SK-N-SH (cell line): ENCODE measurements at regions not wholly inside any gene's neighbourhood (a gene's known extent, or its start where the extent isn't known, plus 50 kb on each side); places are given as distances from the start of the nearest gene placed in this dataset.

Experiments
- CHD2 ChIP-seq: fragments of 150-350 bp; IDR thresholded peaks from 2 replicates; pipeline ENCODE4 v1.6.1; 2018; ENCODE audit warnings: low read length; ENCODE audit not compliant: partially characterized antibody
- CTCF ChIP-seq: fragments of 200-600 bp; sonication (generic); IDR thresholded peaks from 2 replicates; pipeline ENCODE4 v1.6.1; 2017; ENCODE audit warnings: antibody characterized with exemption, mild to moderate bottlenecking, moderate library complexity
- EP300 ChIP-seq, 2 experiments: IDR thresholded peaks; 2 replicates each; pipeline versions ENCODE4 v1.4.0 to v1.6.1; 2012; ENCODE audit warnings: borderline replicate concordance in 1 of 2, low read depth in 1 of 2, low read length in 1 of 2
- FOXM1 ChIP-seq: IDR thresholded peaks from 2 replicates; pipeline ENCODE4 v1.4.0; 2012; ENCODE audit warnings: low read depth, mild to moderate bottlenecking
- GATA2 ChIP-seq: sonication (generic); formaldehyde crosslinking; IDR thresholded peaks from 2 replicates; pipeline ENCODE4 v1.5.0; 2020; ENCODE audit warnings: mild to moderate bottlenecking, missing genetic modification reagents
- JUND ChIP-seq: IDR thresholded peaks from 2 replicates; pipeline ENCODE4 v1.4.0; 2012
- MAX ChIP-seq: IDR thresholded peaks from 2 replicates; pipeline ENCODE4 v1.4.0; 2012; ENCODE audit warnings: low read depth
- MEF2A ChIP-seq: IDR thresholded peaks from 2 replicates; pipeline ENCODE4 v1.4.0; 2012; ENCODE audit warnings: low read depth, borderline replicate concordance
- POLR2AphosphoS5 ChIP-seq: IDR thresholded peaks from 2 replicates; pipeline ENCODE4 v1.6.1; 2012; ENCODE audit warnings: low read depth, low read length
- RAD21 ChIP-seq: IDR thresholded peaks from 2 replicates; pipeline ENCODE4 v1.6.1; 2012; ENCODE audit warnings: mild to moderate bottlenecking, low read length
- REST ChIP-seq: IDR thresholded peaks from 2 replicates; pipeline ENCODE4 v1.6.1; 2012; ENCODE audit warnings: mild to moderate bottlenecking, low read depth, low read length, moderate library complexity
- SIN3A ChIP-seq: IDR thresholded peaks from 2 replicates; pipeline ENCODE4 v1.6.1; 2012; ENCODE audit warnings: low read depth, mild to moderate bottlenecking, low read length, moderate library complexity, borderline replicate concordance
- USF1 ChIP-seq: IDR thresholded peaks from 2 replicates; pipeline ENCODE4 v1.4.0; 2012; ENCODE audit warnings: low read depth, borderline replicate concordance
- USF2 ChIP-seq: fragments of 150-350 bp; IDR thresholded peaks from 2 replicates; pipeline ENCODE4 v1.6.1; 2017; ENCODE audit warnings: antibody characterized with exemption, low read length, low read depth, borderline replicate concordance

- TF ChIP-seq CTCF = no peak
- no peak for TF ChIP-seq REST
- TF ChIP-seq USF1 = no peak
- TF ChIP-seq EP300 (IDR thresholded peaks at IDR 0.05; ENCODE audit: borderline replicate concordance in 1 of 2, low read depth in 1 of 2, low read length in 1 of 2) = no peak
- TF ChIP-seq FOXM1 = no peak
- no peak for TF ChIP-seq CHD2
- TF ChIP-seq MAX = no peak
- no peak for TF ChIP-seq JUND
- no peak for TF ChIP-seq POLR2AphosphoS5
- no peak for TF ChIP-seq MEF2A
- TF ChIP-seq RAD21 = no peak
- no peak for TF ChIP-seq GATA2 (CRISPR knock-in tag)
- TF ChIP-seq SIN3A = no peak
- no peak for TF ChIP-seq USF2
These were observed 72.2 kb upstream of the EPHB3 start for GRCh38 chr3:184489268-184489841.
